ENCODE measurements at regions not wholly inside any gene's neighbourhood (a gene's known extent, or its start where the extent isn't known, plus 50 kb on each side); places are given as distances from the start of the nearest gene placed in this dataset.

DNA sequence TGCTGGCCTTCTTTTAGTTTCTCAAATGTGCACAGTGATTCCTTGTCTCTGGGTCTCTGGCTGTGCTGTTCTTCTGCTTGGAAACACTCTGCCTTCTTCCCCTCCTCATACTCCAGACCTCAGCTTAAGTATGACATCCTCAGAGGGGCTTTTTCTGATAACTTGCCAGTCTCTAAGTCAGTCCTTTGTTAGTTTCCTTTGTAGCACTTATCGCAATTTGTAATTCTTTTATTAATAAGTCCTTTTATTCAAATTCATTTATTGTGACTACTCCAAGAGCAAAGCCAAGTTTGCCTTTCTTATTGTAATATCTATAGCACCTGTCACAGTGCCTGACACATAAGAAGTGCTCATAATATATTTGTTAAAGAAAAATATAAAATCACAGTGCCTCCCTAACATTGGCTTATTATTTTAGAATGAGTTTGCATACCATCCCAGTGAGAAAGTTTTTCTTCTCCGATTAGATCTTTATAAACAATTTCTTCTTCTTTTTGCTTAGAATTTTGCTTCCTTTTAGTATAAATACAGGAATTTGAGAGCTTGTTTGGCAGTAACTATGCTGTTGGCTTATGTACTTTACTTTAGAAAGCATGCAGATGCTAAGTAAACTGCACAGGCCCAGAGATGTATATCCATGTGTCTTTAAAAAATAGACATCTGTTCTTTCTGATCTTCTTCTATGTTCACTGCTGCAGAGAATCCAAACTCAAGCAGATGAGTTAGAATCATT, 198.0 kb downstream of the GAS1 start:
- no peak for TF ChIP-seq CTCF (IDR thresholded peaks at IDR 0.05)
- TF ChIP-seq POLR2AphosphoS5 (IDR thresholded peaks at IDR 0.05; ENCODE audit: low read depth, low read length), result no peak
- TF ChIP-seq EZH2phosphoT487 (IDR thresholded peaks at IDR 0.05; ENCODE audit: borderline replicate concordance, low read depth), result no peak
- TF ChIP-seq GATA2 (CRISPR knock-in tag; IDR thresholded peaks at IDR 0.05), result no peak

Measured in SK-N-SH (cell line).